Loucy (cell line): ENCODE measurements at regions not wholly inside any gene's neighbourhood (a gene's known extent, or its start where the extent isn't known, plus 50 kb on each side); places are given as distances from the start of the nearest gene placed in this dataset.

ENCODE experiments used
- H2AFZ ChIP-seq: fragments of 200-600 bp; sonication (generic); 2 replicates; pipeline ENCODE4 v1.6.0; 2016; ENCODE audit warnings: antibody characterized with exemption, mild to moderate bottlenecking, low read length, moderate library complexity
- H3F3A ChIP-seq: fragments of 200-600 bp; 2 replicates; pipeline ENCODE4 v1.6.0; 2016; ENCODE audit warnings: antibody characterized with exemption, low read depth, mild to moderate bottlenecking
- H3K27me3 ChIP-seq: fragments of 200-600 bp; sonication (generic); 2 replicates; pipeline ENCODE4 v1.6.1; 2014; ENCODE audit warnings: low read length, mild to moderate bottlenecking; ENCODE audit not compliant: insufficient read depth, poor library complexity, severe bottlenecking
- H3K36me3 ChIP-seq: fragments of 200-600 bp; sonication (generic); 2 replicates; pipeline ENCODE4 v1.6.1; 2016; ENCODE audit warnings: low read length; ENCODE audit not compliant: insufficient read depth
- H3K4me1 ChIP-seq: fragments of 200-600 bp; sonication (generic); 2 replicates; pipeline ENCODE4 v1.5.1; 2014; ENCODE audit warnings: low read length, mild to moderate bottlenecking; ENCODE audit not compliant: insufficient read depth, poor library complexity, severe bottlenecking
- H3K4me2 ChIP-seq: fragments of 200-600 bp; sonication (generic); 2 replicates; pipeline ENCODE4 v1.6.0; 2014; ENCODE audit warnings: antibody characterized with exemption, low read length, low read depth, mild to moderate bottlenecking; ENCODE audit not compliant: poor library complexity, severe bottlenecking
- H3K4me3 ChIP-seq: fragments of 200-600 bp; sonication (generic); 2 replicates; pipeline ENCODE4 v1.5.1; 2014; ENCODE audit warnings: low read length, mild to moderate bottlenecking, mixed read lengths; ENCODE audit not compliant: poor library complexity, severe bottlenecking
- H3K79me2 ChIP-seq: fragments of 200-600 bp; sonication (generic); 2 replicates; pipeline ENCODE4 v1.6.1; 2014; ENCODE audit warnings: low read length; ENCODE audit not compliant: insufficient read depth
- H3K9ac ChIP-seq: fragments of 200-600 bp; sonication (generic); 2 replicates; pipeline ENCODE4 v1.6.0; 2014; ENCODE audit warnings: mild to moderate bottlenecking, low read depth, low read length, moderate library complexity; ENCODE audit not compliant: poor library complexity, severe bottlenecking
- H3K9me2 ChIP-seq: fragments of 200-600 bp; sonication (generic); replicated peaks from 2 replicates; pipeline ENCODE4 v1.6.1; 2016; ENCODE audit warnings: low read depth, low read length, mixed read lengths
- H3K9me3 ChIP-seq: fragments of 200-600 bp; sonication (generic); 2 replicates; pipeline ENCODE4 v1.6.1; 2014; ENCODE audit warnings: mild to moderate bottlenecking, antibody characterized with exemption, low read length, low read depth; ENCODE audit not compliant: insufficient read depth
- H4K20me1 ChIP-seq: fragments of 200-600 bp; sonication (generic); 2 replicates; pipeline ENCODE4 v1.6.0; 2014; ENCODE audit warnings: antibody characterized with exemption, low read length, mild to moderate bottlenecking; ENCODE audit not compliant: insufficient read depth, poor library complexity, severe bottlenecking
- EZH2phosphoT487 ChIP-seq: fragments of 200-600 bp; IDR thresholded peaks from 2 replicates; pipeline ENCODE4 v1.6.1; 2018; ENCODE audit warnings: antibody characterized with exemption, mild to moderate bottlenecking, moderate library complexity, borderline replicate concordance
- TF ChIP-seq, protein P1 (sequence below): fragments of 200-600 bp; sonication (generic); conservative IDR thresholded peaks from 2 replicates; pipeline ENCODE4 v1.5.1; 2014; ENCODE audit warnings: mild to moderate bottlenecking, antibody characterized with exemption, low read length

DNA sequence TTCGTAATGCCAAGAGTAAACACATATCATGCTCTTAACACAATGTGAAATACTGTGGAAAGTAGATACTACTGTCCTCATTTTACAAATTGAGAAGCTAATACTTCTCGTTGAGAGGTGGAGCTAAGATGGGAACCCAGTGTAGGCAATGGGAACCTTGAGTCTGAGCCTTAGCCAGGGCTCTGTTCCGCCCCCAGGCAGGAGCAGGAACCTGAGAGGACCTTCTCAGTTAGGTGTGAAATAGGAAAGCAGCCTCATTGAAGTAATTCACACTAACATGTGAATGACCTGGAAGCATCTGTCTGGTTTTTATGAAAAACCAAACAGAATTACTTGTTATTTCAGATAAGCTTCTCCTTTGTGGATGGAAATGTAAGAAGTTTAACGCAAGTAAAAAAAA is 62.6 kb upstream of the RBFOX1 start:
- no peaks in the 10 kb centered on the region for H3K36me3 ChIP-seq
- H3K9me3 ChIP-seq, result no peaks in the 10 kb centered on the region
- H2AFZ ChIP-seq, result no peak overlapping the region
- no peak overlapping the region for H3K4me2 ChIP-seq
- H3K4me3 ChIP-seq, result no peak overlapping the region
- H3K4me1 ChIP-seq, result no peaks in the 10 kb centered on the region
- H4K20me1 ChIP-seq, result no peaks in the 10 kb centered on the region
- no peaks in the 10 kb centered on the region for H3K27me3 ChIP-seq
- H3K79me2 ChIP-seq, result no peaks in the 10 kb centered on the region
- TF ChIP-seq EZH2phosphoT487, result no peak
- TF ChIP-seq, protein P1, sequence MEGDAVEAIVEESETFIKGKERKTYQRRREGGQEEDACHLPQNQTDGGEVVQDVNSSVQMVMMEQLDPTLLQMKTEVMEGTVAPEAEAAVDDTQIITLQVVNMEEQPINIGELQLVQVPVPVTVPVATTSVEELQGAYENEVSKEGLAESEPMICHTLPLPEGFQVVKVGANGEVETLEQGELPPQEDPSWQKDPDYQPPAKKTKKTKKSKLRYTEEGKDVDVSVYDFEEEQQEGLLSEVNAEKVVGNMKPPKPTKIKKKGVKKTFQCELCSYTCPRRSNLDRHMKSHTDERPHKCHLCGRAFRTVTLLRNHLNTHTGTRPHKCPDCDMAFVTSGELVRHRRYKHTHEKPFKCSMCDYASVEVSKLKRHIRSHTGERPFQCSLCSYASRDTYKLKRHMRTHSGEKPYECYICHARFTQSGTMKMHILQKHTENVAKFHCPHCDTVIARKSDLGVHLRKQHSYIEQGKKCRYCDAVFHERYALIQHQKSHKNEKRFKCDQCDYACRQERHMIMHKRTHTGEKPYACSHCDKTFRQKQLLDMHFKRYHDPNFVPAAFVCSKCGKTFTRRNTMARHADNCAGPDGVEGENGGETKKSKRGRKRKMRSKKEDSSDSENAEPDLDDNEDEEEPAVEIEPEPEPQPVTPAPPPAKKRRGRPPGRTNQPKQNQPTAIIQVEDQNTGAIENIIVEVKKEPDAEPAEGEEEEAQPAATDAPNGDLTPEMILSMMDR, result no peak
- H3F3A ChIP-seq, result no peaks in the 10 kb centered on the region
- no peak overlapping the region for H3K9ac ChIP-seq
- H3K9me2 ChIP-seq, result no peaks in the 10 kb centered on the region

DNA sequence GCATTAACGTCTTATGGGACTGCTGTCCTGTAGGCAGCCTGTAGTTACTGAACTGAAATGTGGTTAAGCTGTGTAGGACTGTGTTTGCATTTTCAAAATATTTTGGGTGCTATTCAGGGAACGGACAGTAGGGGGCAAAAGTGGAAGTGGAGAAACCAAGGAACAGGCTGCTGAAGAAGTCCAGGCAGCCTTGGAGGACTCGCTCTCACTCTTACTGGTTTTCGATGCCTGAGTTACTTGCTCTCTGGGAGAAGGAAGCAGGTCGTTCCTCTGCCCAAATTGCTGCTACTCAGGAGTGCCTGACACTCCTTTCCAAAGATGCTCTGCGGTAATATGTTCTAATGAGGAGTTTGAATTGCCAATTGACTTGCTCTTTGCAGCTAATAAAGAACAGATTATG is 64.5 kb upstream of the RBFOX1 start:
- no peaks in the 10 kb centered on the region for H3K27me3 ChIP-seq
- H3K9me3 ChIP-seq, result no peaks in the 10 kb centered on the region
- no peak for TF ChIP-seq EZH2phosphoT487
- TF ChIP-seq, protein P1, result peak; percentile 40
- H2AFZ ChIP-seq, result no peak overlapping the region
- H3F3A ChIP-seq, result no peaks in the 10 kb centered on the region
- no peak overlapping the region for H3K9ac ChIP-seq
- no peaks in the 10 kb centered on the region for H3K9me2 ChIP-seq
- H3K36me3 ChIP-seq, result no peaks in the 10 kb centered on the region
- no peaks in the 10 kb centered on the region for H3K4me1 ChIP-seq
- no peak overlapping the region for H3K4me3 ChIP-seq
- no peaks in the 10 kb centered on the region for H4K20me1 ChIP-seq
- H3K4me2 ChIP-seq, result no peak overlapping the region
- H3K79me2 ChIP-seq, result no peaks in the 10 kb centered on the region

DNA sequence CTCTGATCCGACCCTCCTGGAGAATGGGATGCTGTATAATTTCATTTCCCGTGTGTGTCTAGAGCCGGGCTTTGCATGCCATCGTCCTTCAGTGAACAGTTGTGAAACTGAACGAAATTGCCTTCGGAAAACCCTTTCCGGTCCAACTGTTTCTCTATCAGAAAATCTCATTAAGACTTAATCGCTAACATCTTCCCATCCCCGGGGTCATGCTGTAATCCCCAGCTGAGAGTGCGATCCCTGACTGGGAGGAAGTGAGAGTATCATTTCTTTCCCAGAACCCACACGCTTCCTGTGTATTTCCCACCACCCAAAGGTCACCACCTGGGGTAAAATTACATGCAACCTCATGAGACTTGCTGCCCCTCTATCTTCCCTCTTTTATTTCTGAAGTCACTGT is 75.6 kb upstream of the RBFOX1 start:
- Histone ChIP-seq H3K79me2 (no peaks in the 10 kb centered on the region), H3K9ac (no peak overlapping the region), H3K27me3 (no peaks in the 10 kb centered on the region), H3K36me3 (no peaks in the 10 kb centered on the region), H3K9me3 (no peaks in the 10 kb centered on the region), H3K4me2 (no peak overlapping the region), H3K9me2 (no peaks in the 10 kb centered on the region), H3K4me1 (no peaks in the 10 kb centered on the region), H2AFZ (no peak overlapping the region), H3K4me3 (no peak overlapping the region), H3F3A (no peaks in the 10 kb centered on the region), H4K20me1 (no peaks in the 10 kb centered on the region)
- TF ChIP-seq, protein P1, result no peak
- no peak for TF ChIP-seq EZH2phosphoT487
